ENCODE measurements at regions not wholly inside any gene's neighbourhood (a gene's known extent, or its start where the extent isn't known, plus 50 kb on each side); places are given as distances from the start of the nearest gene placed in this dataset.
"Not testable (repeated sequence)": the region's sequence is repeated elsewhere in the genome, so short reads cannot be mapped to it uniquely, and the experiment has no call there.

- TF ChIP-seq, protein P1, sequence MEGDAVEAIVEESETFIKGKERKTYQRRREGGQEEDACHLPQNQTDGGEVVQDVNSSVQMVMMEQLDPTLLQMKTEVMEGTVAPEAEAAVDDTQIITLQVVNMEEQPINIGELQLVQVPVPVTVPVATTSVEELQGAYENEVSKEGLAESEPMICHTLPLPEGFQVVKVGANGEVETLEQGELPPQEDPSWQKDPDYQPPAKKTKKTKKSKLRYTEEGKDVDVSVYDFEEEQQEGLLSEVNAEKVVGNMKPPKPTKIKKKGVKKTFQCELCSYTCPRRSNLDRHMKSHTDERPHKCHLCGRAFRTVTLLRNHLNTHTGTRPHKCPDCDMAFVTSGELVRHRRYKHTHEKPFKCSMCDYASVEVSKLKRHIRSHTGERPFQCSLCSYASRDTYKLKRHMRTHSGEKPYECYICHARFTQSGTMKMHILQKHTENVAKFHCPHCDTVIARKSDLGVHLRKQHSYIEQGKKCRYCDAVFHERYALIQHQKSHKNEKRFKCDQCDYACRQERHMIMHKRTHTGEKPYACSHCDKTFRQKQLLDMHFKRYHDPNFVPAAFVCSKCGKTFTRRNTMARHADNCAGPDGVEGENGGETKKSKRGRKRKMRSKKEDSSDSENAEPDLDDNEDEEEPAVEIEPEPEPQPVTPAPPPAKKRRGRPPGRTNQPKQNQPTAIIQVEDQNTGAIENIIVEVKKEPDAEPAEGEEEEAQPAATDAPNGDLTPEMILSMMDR (IDR thresholded peaks at IDR 0.05 in 8 of 11, conservative IDR thresholded peaks at IDR 0.05 in 3 of 11) = not testable (repeated sequence)
- not testable (repeated sequence) for TF ChIP-seq POLR2AphosphoS5 (IDR thresholded peaks at IDR 0.05)
Observed at GRCh38 chr5:154700289-154700928, 54.8 kb upstream of the LARP1 start.

Measured in spleen (tissue), 7 donors.